GM18526 (cell line): ENCODE measurements at regions not wholly inside any gene's neighbourhood (a gene's known extent, or its start where the extent isn't known, plus 50 kb on each side); places are given as distances from the start of the nearest gene placed in this dataset.

Source experiments
- POLR2A ChIP-seq: IDR thresholded peaks from 3 replicates; pipeline ENCODE4 v1.6.1; 2011; ENCODE audit not compliant: insufficient read length; ENCODE audit errors: extremely low read depth

DNA sequence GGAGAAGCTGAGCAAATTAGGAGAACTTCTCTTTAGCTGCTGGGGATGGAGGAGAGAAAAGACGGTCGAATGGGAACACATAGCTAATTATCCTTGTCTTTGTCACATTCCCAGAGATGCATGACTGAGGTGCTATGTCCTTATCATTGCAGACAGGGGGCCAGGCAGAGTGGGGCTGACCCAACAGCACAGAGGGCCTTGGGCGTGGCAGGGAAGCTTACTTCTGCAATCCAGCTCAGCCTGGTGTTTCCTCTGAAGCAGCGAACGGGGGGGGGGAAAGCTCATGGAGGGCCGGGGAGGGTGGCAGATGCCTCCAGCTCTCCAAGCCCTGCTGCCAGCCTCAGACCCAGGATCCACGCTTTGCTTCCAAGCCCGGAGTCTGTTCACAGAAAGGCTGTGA is 50.8 kb upstream of the HOPX start:
- no peak for TF ChIP-seq POLR2A
